ENCODE measurements at regions not wholly inside any gene's neighbourhood (a gene's known extent, or its start where the extent isn't known, plus 50 kb on each side); places are given as distances from the start of the nearest gene placed in this dataset.

DNA sequence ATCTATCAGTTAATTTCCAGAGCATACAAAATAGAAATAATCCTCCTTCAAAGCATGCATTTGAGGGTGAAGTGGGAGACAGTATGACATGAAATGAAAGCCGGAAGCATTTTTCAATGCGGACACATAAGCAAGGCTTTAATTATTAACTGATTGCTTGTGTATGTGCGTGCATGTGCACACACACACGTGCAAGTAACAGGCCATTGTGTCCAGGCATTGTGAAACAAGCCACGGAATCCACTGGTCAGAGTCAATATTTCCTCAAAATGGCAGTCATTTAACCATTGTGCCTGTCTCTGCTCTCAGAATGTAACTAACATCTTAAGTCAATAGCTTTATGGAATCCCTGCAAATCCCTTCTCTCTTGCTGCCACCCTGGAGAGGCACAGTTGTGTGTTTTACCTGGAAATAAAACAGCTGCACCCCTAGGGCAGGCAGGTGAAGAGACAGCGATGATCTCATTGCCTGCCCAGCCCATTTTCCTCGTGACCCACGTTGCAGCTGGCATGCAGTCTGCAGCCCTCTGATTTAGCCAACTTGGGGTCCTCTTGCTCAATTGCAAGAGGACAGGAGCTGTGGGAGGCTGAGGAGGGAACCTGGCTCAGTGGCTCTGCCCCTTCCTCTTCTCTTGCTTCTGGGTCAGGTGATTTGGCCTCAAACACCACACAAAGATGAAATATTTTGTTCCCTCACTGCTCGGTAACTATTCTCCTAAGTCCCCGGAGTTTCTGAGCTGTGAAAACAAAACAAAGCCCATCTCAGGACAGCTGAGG is 500.9 kb upstream of the ZMIZ1 start:
- Mint-ChIP-seq H3K9me3 (no peaks in the 10 kb centered on the region), H3K4me1 (peaks cover 5% of the 10 kb centered on the region), H3K27ac (no peak overlapping the region), H3K36me3 (no peaks in the 10 kb centered on the region), H3K4me3 (no peak overlapping the region)
- ATAC-seq (no peak), DNase-seq (ENCODE audit: low spot score in 2 of 2) (no peak)

DNA sequence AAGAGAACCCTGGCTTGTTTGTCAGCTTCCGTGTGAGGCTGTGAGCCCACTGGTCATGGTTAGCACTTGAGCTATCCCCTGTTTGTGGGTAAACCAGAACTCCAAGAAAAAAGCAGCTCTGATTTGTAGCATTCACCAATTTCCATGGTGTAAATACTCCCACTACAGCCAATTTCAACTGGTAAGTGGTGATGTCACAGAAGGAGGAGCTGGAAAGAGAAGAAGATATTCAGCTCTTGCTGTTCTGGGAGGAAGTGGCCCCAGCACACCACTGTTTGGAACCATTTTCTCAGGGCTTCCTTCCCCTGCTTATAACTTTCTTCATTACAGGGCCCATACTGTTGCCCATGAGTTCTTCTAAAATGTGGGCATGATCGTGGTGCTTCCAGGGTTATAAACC is 500.1 kb upstream of the ZMIZ1 start:
- Mint-ChIP-seq H3K9me3 (no peaks in the 10 kb centered on the region), H3K27ac (no peak overlapping the region), H3K4me1 (peaks cover 5% of the 10 kb centered on the region), H3K36me3 (no peaks in the 10 kb centered on the region), H3K4me3 (no peak overlapping the region)
- DNase-seq (ENCODE audit: low spot score in 2 of 2) (no peak), ATAC-seq (no peak)

DNA sequence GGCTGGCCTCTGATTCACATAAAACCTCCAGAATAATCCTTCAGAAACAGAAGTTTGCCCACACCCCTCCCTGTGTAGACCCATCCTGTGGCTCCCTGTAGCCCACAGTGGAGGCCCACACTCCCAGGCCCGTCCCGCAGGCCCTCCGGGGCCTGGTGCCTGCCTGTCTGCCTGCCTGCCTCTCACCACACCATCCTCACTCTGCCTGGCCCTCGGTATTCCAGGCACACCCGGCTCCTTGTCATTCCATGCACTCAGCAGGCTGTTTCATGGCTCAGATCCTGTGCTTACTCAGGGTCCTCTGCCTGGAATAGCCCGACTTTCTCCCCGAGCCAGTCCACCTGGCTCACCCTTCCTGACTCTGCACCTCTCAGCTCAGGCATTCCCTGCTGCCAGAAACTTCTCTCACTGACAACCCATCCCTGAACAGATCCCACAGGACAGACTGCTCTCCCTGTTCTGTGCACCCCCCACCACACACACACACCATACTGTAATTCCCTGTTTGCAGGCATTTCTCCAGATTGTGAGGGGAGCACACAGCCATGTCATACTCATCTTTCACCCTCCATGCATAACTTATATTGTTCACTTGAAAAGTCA is 498.0 kb upstream of the ZMIZ1 start:
- peak overlapping the region; percentile 5 for H3K27ac Mint-ChIP-seq
- ATAC-seq (no peak), DNase-seq (ENCODE audit: low spot score in 2 of 2) (no peak)
- no peaks in the 10 kb centered on the region for H3K36me3 Mint-ChIP-seq
- no peak overlapping the region for H3K4me3 Mint-ChIP-seq
- H3K4me1 Mint-ChIP-seq, result peaks cover 14% of the 10 kb centered on the region
- H3K9me3 Mint-ChIP-seq, result no peaks in the 10 kb centered on the region

DNA sequence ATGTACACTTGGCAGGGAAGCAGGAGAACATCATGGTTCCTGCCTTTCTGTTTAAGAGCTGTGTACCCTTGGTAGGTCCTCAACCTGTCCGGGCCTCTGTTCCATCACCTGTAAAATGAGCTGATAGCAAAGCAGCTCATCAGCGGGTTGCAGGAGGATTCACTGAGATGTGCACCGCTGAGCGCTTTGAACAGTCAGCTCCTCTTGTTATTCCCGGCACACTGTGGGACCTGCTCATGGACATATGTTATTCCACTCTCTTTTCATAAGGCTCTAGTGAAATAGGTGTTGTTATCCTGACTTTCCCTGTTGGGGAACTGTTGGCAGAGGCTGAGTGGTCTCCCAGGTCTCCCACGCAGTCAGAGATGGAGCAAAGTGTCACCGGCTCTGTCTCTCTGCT is 497.5 kb upstream of the ZMIZ1 start:
- DNase-seq (ENCODE audit: low spot score in 2 of 2) (no peak), ATAC-seq (no peak)
- no peak overlapping the region for H3K4me3 Mint-ChIP-seq
- no peaks in the 10 kb centered on the region for H3K36me3 Mint-ChIP-seq
- H3K9me3 Mint-ChIP-seq, result no peaks in the 10 kb centered on the region
- peaks cover 16% of the 10 kb centered on the region for H3K4me1 Mint-ChIP-seq
- peak overlapping the region; percentile 5 for H3K27ac Mint-ChIP-seq

DNA sequence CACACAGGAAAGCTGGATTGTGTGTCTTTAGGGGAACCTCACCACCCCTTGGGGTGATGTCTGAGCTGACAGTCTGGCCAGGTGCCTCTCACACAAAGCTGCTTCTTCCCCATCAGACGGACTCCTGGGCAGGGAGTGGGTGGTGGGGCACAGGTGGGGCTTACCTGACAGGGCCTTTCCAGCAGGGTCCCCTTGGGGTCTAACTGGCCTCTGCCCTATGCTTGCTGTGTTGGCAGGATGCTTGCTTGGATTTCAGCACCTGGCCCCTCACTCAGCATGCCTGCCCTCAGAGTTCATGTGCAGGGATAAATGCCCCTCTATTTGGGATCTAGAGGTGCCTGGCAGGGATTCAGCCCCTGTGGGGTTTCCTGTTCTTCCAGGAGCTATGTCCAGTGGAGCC is 496.9 kb upstream of the ZMIZ1 start:
- DNase-seq (ENCODE audit: low spot score in 2 of 2) (no peak), ATAC-seq (no peak)
- Mint-ChIP-seq H3K27ac (no peak overlapping the region), H3K4me1 (peaks cover 16% of the 10 kb centered on the region), H3K4me3 (no peak overlapping the region), H3K36me3 (no peaks in the 10 kb centered on the region), H3K9me3 (no peaks in the 10 kb centered on the region)

DNA sequence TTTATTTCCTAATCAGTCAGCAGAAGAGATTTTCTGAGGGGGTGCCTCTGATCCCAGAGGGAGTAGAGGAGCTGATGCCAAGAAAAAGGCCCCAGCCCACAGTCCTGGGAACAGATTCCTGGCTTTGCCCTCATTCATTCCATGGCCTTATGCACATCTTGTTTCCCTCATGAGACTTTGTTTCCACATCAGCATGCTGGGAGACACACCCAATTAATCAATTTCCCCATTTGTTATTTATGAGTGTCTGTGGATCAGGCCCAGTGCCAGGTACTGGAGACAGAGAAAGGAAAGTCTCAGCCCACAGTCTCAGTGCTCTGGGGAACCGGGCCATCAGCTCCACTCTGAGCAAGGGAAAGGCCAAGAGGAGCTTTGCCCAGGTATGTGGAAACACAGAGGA is 496.2 kb upstream of the ZMIZ1 start:
- Mint-ChIP-seq H3K4me3 (no peak overlapping the region), H3K9me3 (no peaks in the 10 kb centered on the region), H3K27ac (no peak overlapping the region), H3K36me3 (no peaks in the 10 kb centered on the region), H3K4me1 (peaks cover 16% of the 10 kb centered on the region)
- DNase-seq (ENCODE audit: low spot score in 2 of 2) (no peak), ATAC-seq (no peak)

DNA sequence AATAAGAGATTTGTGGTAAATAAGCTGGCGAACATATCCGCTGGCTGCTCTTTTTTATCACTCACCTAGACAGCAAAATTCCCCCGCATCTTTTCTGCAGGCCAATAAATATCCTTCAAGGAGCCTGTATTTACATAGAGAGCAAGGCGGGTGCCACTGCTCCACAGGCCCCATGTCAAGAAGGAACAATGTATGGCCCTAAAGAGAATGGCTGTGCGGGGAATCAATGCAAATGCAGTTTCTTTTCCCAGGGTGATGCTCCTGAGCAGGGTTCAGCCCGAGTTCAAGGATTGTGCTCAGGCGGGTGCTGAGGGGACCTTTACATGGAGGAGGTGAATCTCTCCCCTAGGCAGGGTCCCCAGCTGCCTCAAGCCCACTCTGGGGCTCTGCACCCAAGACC is 494.2 kb upstream of the ZMIZ1 start:
- Mint-ChIP-seq H3K4me1 (peaks cover 25% of the 10 kb centered on the region), H3K9me3 (no peaks in the 10 kb centered on the region), H3K4me3 (no peak overlapping the region), H3K27ac (no peak overlapping the region), H3K36me3 (no peaks in the 10 kb centered on the region)
- ATAC-seq, result no peak
- DNase-seq (ENCODE audit: low spot score in 2 of 2), result no peak

DNA sequence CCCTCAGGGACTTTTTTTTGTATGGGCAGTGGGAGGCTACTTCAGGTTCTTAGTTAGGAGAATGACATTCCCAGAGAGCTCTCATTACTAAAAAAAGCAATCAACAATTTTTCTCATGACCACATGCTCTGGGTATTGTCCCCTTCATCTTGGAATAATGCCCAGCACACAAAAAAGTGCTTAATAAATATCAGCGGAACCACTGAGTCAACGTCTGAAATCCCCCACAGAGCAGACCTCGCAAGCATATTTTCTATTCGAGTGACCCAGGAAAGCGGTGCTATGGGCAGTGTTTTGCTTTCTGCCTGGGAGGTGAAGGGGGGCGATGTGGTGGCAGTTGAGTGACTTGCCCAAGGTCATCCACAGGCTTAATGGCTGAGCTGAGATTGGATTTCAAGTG is 493.4 kb upstream of the ZMIZ1 start:
- DNase-seq (ENCODE audit: low spot score in 2 of 2) (no peak), ATAC-seq (no peak)
- H3K27ac Mint-ChIP-seq, result no peak overlapping the region
- H3K4me1 Mint-ChIP-seq, result peaks cover 25% of the 10 kb centered on the region
- H3K4me3 Mint-ChIP-seq, result no peak overlapping the region
- no peaks in the 10 kb centered on the region for H3K36me3 Mint-ChIP-seq
- no peaks in the 10 kb centered on the region for H3K9me3 Mint-ChIP-seq

DNA sequence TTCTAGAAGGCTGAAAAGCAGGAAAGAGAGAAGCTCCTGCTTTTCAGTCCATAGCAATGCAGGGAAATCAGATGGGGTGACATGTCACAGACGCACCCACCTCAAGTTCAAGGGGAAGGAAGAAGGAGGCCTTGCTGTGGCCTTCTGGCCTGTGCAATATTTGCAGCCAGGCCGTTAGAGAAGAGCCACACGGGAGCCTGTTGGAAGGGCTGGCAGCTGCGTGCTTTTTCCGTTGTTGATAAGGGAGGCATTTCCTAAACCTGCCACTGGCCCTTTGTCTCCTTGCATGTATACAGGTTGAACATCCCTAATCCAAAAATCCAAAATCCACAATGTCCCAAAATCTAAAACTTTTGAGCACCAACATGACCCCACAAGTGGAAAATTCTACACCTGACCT is 492.5 kb upstream of the ZMIZ1 start:
- Mint-ChIP-seq H3K4me1 (peaks cover 20% of the 10 kb centered on the region), H3K27ac (no peak overlapping the region), H3K36me3 (no peaks in the 10 kb centered on the region), H3K9me3 (no peaks in the 10 kb centered on the region), H3K4me3 (no peak overlapping the region)
- ATAC-seq, result no peak
- no peak for DNase-seq (ENCODE audit: low spot score in 2 of 2)

DNA sequence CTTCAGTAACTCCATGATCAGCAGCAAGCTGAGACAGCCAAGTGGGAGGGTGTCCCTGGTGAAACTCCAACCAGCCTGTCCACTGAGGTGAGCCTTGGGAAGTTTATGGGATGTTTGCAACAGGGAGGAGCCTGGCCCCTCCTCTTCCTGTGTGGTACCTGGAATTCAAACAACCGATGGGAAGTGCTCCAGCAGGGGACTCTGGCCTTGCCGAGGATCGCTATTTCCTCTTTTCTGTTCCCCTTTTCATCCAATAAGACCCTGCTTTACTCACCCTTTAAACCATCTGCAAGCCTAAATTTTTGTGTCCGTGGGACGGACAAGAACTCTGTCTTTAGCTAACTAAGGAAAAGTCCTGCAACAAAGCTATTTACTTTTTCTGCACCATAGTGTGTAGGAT is 491.1 kb upstream of the ZMIZ1 start:
- DNase-seq (ENCODE audit: low spot score in 2 of 2) (no peak), ATAC-seq (no peak)
- no peak overlapping the region for H3K4me3 Mint-ChIP-seq
- peaks cover 20% of the 10 kb centered on the region for H3K4me1 Mint-ChIP-seq
- H3K36me3 Mint-ChIP-seq, result no peaks in the 10 kb centered on the region
- H3K27ac Mint-ChIP-seq, result no peak overlapping the region
- no peaks in the 10 kb centered on the region for H3K9me3 Mint-ChIP-seq

DNA sequence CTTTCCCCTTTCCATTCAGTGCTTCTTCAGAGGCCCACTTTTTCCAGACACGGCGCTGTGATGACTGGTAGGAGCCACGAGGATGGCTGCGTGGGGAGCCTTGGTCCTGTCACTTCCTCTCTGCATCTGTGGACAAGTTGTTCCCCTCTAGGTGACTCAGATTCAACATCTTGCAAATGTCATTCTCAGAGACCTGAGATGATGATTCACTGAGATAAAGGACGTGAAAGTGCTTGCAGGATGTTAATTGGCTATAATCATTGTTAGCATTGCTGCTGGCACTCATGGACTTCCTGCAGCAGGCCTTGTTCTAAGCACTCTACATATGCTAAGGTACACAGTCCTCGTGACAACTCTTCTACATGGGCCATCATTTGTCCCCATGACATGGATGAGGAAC is 489.8 kb upstream of the ZMIZ1 start:
- peak; percentile 11 to 55 for DNase-seq (ENCODE audit: low spot score in 2 of 2)
- no peaks in the 10 kb centered on the region for H3K36me3 Mint-ChIP-seq
- peak; percentile 95 for ATAC-seq
- no peaks in the 10 kb centered on the region for H3K9me3 Mint-ChIP-seq
- no peak overlapping the region for H3K4me3 Mint-ChIP-seq
- peaks cover 20% of the 10 kb centered on the region for H3K4me1 Mint-ChIP-seq
- H3K27ac Mint-ChIP-seq, result peak overlapping the region; percentile 55

DNA sequence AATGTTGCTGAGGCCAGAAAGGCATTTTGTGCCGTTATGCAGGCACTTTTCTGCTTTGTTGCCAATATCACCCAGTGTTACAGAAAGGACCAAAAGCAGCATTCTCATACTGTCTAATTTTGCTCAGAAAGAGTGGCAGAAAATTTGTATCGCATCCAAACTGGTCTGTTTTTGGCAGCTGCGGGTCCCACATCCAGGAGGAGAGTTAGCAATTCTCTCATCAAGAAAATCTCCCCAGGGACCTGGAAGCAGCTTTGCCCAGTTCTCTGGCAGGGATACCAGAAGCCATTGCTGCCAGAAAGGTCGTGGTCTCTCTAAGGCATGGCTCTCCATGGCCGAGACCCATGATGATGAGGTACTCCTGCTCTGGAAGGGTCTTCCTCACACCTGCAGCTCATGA is 489.2 kb upstream of the ZMIZ1 start:
- Mint-ChIP-seq H3K36me3 (no peaks in the 10 kb centered on the region), H3K27ac (no peak overlapping the region), H3K4me1 (peaks cover 20% of the 10 kb centered on the region), H3K9me3 (no peaks in the 10 kb centered on the region), H3K4me3 (no peak overlapping the region)
- DNase-seq (ENCODE audit: low spot score in 2 of 2) (no peak), ATAC-seq (no peak)

DNA sequence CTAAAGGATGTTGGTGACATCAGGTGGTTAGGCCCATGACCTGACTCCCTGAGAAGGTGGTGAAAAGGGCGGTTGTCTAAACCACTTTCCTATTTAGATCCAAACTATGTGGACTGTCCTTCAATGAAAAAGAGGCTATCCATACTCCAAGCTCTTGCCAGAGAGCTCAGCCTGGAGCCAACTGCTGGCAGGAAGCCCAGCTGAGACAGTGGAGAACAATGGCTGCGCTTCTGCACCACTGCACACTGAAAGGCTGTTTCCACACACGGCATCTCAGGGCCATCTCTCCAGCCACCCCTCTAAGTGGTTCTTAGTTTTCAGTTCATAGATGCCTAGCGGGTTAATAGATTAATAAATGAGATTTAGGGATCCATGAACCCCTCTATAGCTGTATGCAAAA is 488.8 kb upstream of the ZMIZ1 start:
- H3K36me3 Mint-ChIP-seq, result no peaks in the 10 kb centered on the region
- H3K9me3 Mint-ChIP-seq, result no peaks in the 10 kb centered on the region
- no peak for DNase-seq (ENCODE audit: low spot score in 2 of 2)
- H3K4me3 Mint-ChIP-seq, result no peak overlapping the region
- peaks cover 18% of the 10 kb centered on the region for H3K4me1 Mint-ChIP-seq
- H3K27ac Mint-ChIP-seq, result no peak overlapping the region
- no peak for ATAC-seq

DNA sequence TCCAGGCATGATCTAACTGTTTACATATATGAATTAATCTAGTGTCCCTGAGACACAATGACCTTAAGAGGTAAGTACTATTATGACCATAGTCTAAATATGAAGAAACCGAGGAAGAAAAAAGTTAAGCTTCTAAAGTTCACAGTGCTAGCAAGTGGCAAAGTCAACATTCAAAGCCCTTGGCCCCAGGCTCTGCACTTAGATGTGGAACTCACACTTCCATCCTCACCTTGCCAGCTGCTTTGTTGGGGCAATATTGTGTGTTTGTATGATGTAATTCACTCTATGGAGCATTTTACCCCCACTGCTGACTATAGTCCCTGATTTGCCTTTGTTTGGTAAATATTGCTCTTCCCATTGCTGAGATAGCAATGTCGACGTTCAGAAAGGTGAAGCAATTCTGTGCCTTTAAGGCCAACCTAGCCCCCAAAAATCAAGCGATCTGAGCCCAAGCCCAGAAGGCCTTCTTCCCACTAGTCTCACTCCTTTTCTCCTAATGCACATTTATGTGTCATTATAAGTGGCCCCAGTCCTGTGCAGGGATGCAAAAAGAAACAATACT is 487.6 kb upstream of the ZMIZ1 start:
- H3K4me1 Mint-ChIP-seq, result peaks cover 10% of the 10 kb centered on the region
- no peak for ATAC-seq

DNA sequence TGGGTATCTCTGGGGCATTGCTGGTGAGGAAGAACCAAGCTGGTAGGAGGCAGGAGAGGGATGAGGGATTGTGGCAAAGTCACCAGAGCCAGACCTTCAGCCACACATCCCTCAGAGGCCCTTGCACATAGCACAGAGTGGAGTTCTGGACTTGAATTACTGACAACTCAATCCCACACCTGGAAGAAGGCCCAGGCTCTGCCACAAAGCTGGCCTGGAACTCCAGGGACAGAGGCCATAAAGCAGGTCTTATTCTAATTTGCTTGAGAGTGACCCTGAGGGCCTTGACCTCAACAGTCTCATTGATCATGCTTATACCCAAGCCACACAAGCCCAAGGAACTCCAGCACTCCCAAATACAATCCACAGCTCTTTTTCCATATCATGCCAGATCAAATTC is 486.2 kb upstream of the ZMIZ1 start:
- no peak overlapping the region for H3K4me3 Mint-ChIP-seq
- no peak for DNase-seq (ENCODE audit: low spot score in 2 of 2)
- no peaks in the 10 kb centered on the region for H3K36me3 Mint-ChIP-seq
- peaks cover 10% of the 10 kb centered on the region for H3K4me1 Mint-ChIP-seq
- no peak overlapping the region for H3K27ac Mint-ChIP-seq
- ATAC-seq, result no peak
- H3K9me3 Mint-ChIP-seq, result no peaks in the 10 kb centered on the region

More for the DNA sequence above, 487.6 kb upstream of the ZMIZ1 start:
- Mint-ChIP-seq H3K4me3 (no peak overlapping the region), H3K9me3 (no peaks in the 10 kb centered on the region), H3K27ac (no peak overlapping the region), H3K36me3 (no peaks in the 10 kb centered on the region)
- no peak for DNase-seq (ENCODE audit: low spot score in 2 of 2)

DNA sequence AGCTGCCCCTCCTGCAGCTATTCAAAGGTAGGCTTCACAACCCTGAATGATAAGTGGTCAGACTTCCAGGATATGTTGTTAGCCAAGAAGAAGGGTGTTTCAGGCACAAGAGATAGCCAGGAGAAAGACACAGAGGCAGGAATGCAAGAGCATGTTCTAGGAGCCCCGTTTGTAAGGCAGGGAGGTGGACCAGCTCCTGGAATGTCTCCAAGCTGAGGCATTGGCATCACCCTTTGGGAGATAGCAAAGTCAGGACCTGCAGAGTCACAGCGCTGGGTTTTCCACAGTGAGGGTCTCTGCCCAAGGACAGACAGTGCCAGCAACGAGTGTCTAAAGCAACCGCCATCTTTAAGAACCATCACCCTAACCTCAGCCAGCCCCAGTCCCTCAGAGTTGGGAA is 484.5 kb upstream of the ZMIZ1 start:
- no peak for DNase-seq (ENCODE audit: low spot score in 2 of 2)
- Mint-ChIP-seq H3K36me3 (no peaks in the 10 kb centered on the region), H3K4me1 (peaks cover 2% of the 10 kb centered on the region), H3K27ac (no peak overlapping the region), H3K4me3 (no peak overlapping the region), H3K9me3 (no peaks in the 10 kb centered on the region)
- ATAC-seq, result no peak
